GM23338 (cell line): ENCODE measurements at regions not wholly inside any gene's neighbourhood (a gene's known extent, or its start where the extent isn't known, plus 50 kb on each side); places are given as distances from the start of the nearest gene placed in this dataset.

Source experiments
- ATAC-seq: fragments of 200-7000 bp; cut with Tn5 transposase; 3 replicates; pipeline ENCODE4 v1.9.1; 2020
- DNase-seq: peaks from one replicate; pipeline ENCODE4 v3.0.0-alpha.2; 2015; ENCODE audit warnings: low spot score
- H2AFZ ChIP-seq: fragments of 200-600 bp; sonication (generic); 2 replicates; pipeline ENCODE4 v1.8.0; 2016; ENCODE audit warnings: antibody characterized with exemption, mild to moderate bottlenecking, moderate library complexity
- H3F3A ChIP-seq: fragments of 200-600 bp; sonication (generic); replicated peaks from 2 replicates; pipeline ENCODE4 v1.8.0; 2017; ENCODE audit warnings: antibody characterized with exemption, mixed run types, low read depth
- H3K27ac ChIP-seq: fragments of 200-600 bp; sonication (generic); 2 replicates; pipeline ENCODE4 v1.6.1; 2016; ENCODE audit warnings: low read depth
- H3K27me3 ChIP-seq: fragments of 200-600 bp; sonication (generic); 2 replicates; pipeline ENCODE4 v1.8.0; 2016; ENCODE audit warnings: mild to moderate bottlenecking, mixed run types, moderate library complexity; ENCODE audit not compliant: insufficient read depth
- H3K36me3 ChIP-seq: fragments of 200-600 bp; sonication (generic); 2 replicates; pipeline ENCODE4 v1.8.0; 2016; ENCODE audit warnings: mild to moderate bottlenecking; ENCODE audit not compliant: insufficient read depth
- H3K4me1 ChIP-seq: fragments of 200-600 bp; sonication (generic); 2 replicates; pipeline ENCODE4 v1.8.0; 2016; ENCODE audit warnings: mild to moderate bottlenecking, moderate library complexity; ENCODE audit not compliant: insufficient read depth
- H3K4me2 ChIP-seq: fragments of 200-600 bp; sonication (generic); 2 replicates; pipeline ENCODE4 v1.7.1; 2017; ENCODE audit warnings: mixed run types
- H3K4me3 ChIP-seq: fragments of 200-600 bp; sonication (generic); 2 replicates; pipeline ENCODE4 v1.6.1; 2016; ENCODE audit warnings: mixed run types
- H3K79me2 ChIP-seq: fragments of 200-600 bp; sonication (generic); replicated peaks from 2 replicates; pipeline ENCODE4 v1.8.0; 2017; ENCODE audit warnings: mild to moderate bottlenecking; ENCODE audit not compliant: insufficient read depth
- H3K9me2 ChIP-seq: fragments of 200-600 bp; sonication (generic); 2 replicates; pipeline ENCODE4 v1.8.0; 2017; ENCODE audit not compliant: insufficient read depth
- H4K20me1 ChIP-seq: fragments of 200-600 bp; sonication (generic); replicated peaks from 2 replicates; pipeline ENCODE4 v1.8.0; 2017; ENCODE audit warnings: mild to moderate bottlenecking; ENCODE audit not compliant: insufficient read depth
- H3K27ac Mint-ChIP-seq: 2 replicates; pipeline ENCODE4 v1.8.0; 2020; ENCODE audit warnings: inconsistent platforms, mild to moderate bottlenecking, moderate library complexity, mixed read lengths
- H3K27me3 Mint-ChIP-seq: 3 replicates; pipeline ENCODE4 v1.8.0; 2022; ENCODE audit warnings: low read depth, mild to moderate bottlenecking, moderate library complexity, mixed read lengths, inconsistent platforms; ENCODE audit not compliant: insufficient read depth, poor library complexity
- H3K36me3 Mint-ChIP-seq: 3 replicates; pipeline ENCODE4 v1.8.0; 2021; ENCODE audit warnings: low read depth, mild to moderate bottlenecking, inconsistent platforms, moderate library complexity, mixed read lengths
- H3K4me1 Mint-ChIP-seq: 3 replicates; pipeline ENCODE4 v1.8.0; 2020; ENCODE audit warnings: mild to moderate bottlenecking, inconsistent platforms, mixed read lengths
- H3K4me3 Mint-ChIP-seq: 3 replicates; pipeline ENCODE4 v1.8.0; 2021; ENCODE audit warnings: moderate library complexity, mild to moderate bottlenecking, inconsistent platforms, mixed read lengths
- H3K9me3 Mint-ChIP-seq: 3 replicates; pipeline ENCODE4 v1.8.0; 2020; ENCODE audit warnings: moderate library complexity, mild to moderate bottlenecking, inconsistent platforms, mixed read lengths
- EZH2 ChIP-seq: fragments of 200-600 bp; sonication (generic); IDR thresholded peaks from one replicate; pipeline ENCODE4 v1.8.0; 2017; ENCODE audit warnings: antibody characterized with exemption, mild to moderate bottlenecking, low read depth; ENCODE audit not compliant: unreplicated experiment
- EZH2phosphoT487 ChIP-seq: fragments of 200-600 bp; sonication (generic); IDR thresholded peaks from one replicate; pipeline ENCODE4 v1.8.1; 2018; ENCODE audit warnings: antibody characterized with exemption; ENCODE audit not compliant: unreplicated experiment
- JUNB ChIP-seq: IDR thresholded peaks from one replicate; pipeline ENCODE4 v1.6.1; 2016; ENCODE audit warnings: antibody characterized with exemption; ENCODE audit not compliant: unreplicated experiment
- NANOG ChIP-seq: IDR thresholded peaks from 2 replicates; pipeline ENCODE4 v1.6.1; 2016; ENCODE audit warnings: antibody characterized with exemption, borderline replicate concordance
- POLR2AphosphoS5 ChIP-seq: IDR thresholded peaks from 2 replicates; pipeline ENCODE4 v1.6.1; 2016; ENCODE audit warnings: antibody characterized with exemption, low read depth
- STAT1 ChIP-seq: IDR thresholded peaks from one replicate; pipeline ENCODE4 v1.6.1; 2016; ENCODE audit warnings: antibody characterized with exemption; ENCODE audit not compliant: unreplicated experiment
- ZNF331 ChIP-seq: fragments of 250-450 bp; sonication (Bioruptor Pico); IDR thresholded peaks from 2 replicates; pipeline ENCODE4 v1.5.0; 2020; ENCODE audit warnings: low read depth, mild to moderate bottlenecking, moderate library complexity
- TF ChIP-seq, protein P1 (sequence below), 2 experiments: fragments of 200-600 bp in 1 of 2; sonication (generic) in 1 of 2; conservative IDR thresholded peaks; 2 replicates each; pipeline versions ENCODE4 v1.5.1 to v1.6.1; 2016 to 2017; ENCODE audit warnings: antibody characterized with exemption in 2 of 2, low read depth in 2 of 2, mild to moderate bottlenecking in 2 of 2, moderate library complexity in 1 of 2
- TF ChIP-seq, protein P2 (sequence below): IDR thresholded peaks from 2 replicates; pipeline ENCODE4 v1.6.1; 2016; ENCODE audit warnings: antibody characterized with exemption
- TF ChIP-seq, protein P3 (sequence below): IDR thresholded peaks from one replicate; pipeline ENCODE4 v1.6.1; 2018; ENCODE audit warnings: antibody characterized with exemption; ENCODE audit not compliant: unreplicated experiment

- no peak overlapping the region for H3K4me2 ChIP-seq
- 0 out of 2 replicates have a peak, but pooled peaks cover 3% of the 10 kb centered on the region for H3K9me2 ChIP-seq
- Mint-ChIP-seq H3K4me3 (no peak overlapping the region), H3K9me3 (no peaks in the 10 kb centered on the region), H3K4me1 (peaks cover 7% of the 10 kb centered on the region; the same call in 2 of the 3 replicates), H3K27ac (no peak overlapping the region), H3K27me3 (peaks cover 7% of the 10 kb centered on the region), H3K36me3 (no peaks in the 10 kb centered on the region)
- H3F3A ChIP-seq: no peaks in the 10 kb centered on the region
- no peaks in the 10 kb centered on the region for H4K20me1 ChIP-seq
- H3K36me3 ChIP-seq: no peaks in the 10 kb centered on the region
- H3K79me2 ChIP-seq: no peaks in the 10 kb centered on the region
- no peak overlapping the region for H3K27ac ChIP-seq
- DNase-seq: no peak
- H3K4me3 ChIP-seq: no peak overlapping the region
- H3K27me3 ChIP-seq: no peaks in the 10 kb centered on the region
- H2AFZ ChIP-seq: no peak overlapping the region
- ATAC-seq: no peak
- TF ChIP-seq JUNB (no peak), STAT1 (no peak)
- TF ChIP-seq, protein P1, sequence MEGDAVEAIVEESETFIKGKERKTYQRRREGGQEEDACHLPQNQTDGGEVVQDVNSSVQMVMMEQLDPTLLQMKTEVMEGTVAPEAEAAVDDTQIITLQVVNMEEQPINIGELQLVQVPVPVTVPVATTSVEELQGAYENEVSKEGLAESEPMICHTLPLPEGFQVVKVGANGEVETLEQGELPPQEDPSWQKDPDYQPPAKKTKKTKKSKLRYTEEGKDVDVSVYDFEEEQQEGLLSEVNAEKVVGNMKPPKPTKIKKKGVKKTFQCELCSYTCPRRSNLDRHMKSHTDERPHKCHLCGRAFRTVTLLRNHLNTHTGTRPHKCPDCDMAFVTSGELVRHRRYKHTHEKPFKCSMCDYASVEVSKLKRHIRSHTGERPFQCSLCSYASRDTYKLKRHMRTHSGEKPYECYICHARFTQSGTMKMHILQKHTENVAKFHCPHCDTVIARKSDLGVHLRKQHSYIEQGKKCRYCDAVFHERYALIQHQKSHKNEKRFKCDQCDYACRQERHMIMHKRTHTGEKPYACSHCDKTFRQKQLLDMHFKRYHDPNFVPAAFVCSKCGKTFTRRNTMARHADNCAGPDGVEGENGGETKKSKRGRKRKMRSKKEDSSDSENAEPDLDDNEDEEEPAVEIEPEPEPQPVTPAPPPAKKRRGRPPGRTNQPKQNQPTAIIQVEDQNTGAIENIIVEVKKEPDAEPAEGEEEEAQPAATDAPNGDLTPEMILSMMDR (conservative IDR thresholded peaks at IDR 0.05; ENCODE audit: low read depth in 2 of 2): no peak
- peaks cover 10% of the 10 kb centered on the region for H3K4me1 ChIP-seq
Measured at GRCh38 chr16:66147291-66147690, 219.2 kb upstream of the CDH5 start.

GRCh38 chr16:66146798-66147197 lies 219.7 kb upstream of the CDH5 start:
- ATAC-seq (no peak), DNase-seq (no peak)
- Histone ChIP-seq H3K79me2 (no peaks in the 10 kb centered on the region), H3K9me2 (0 out of 2 replicates have a peak, but pooled peaks cover 3% of the 10 kb centered on the region), H3K27me3 (no peaks in the 10 kb centered on the region), H4K20me1 (no peaks in the 10 kb centered on the region), H3K4me1 (peaks cover 10% of the 10 kb centered on the region), H3K4me2 (no peak overlapping the region), H3F3A (no peaks in the 10 kb centered on the region), H3K36me3 (no peaks in the 10 kb centered on the region), H3K27ac (no peak overlapping the region), H3K4me3 (no peak overlapping the region), H2AFZ (no peak overlapping the region)
- peaks cover 7% of the 10 kb centered on the region; the same call in 2 of the 3 replicates for H3K4me1 Mint-ChIP-seq
- no peak overlapping the region for H3K4me3 Mint-ChIP-seq
- no peaks in the 10 kb centered on the region for H3K9me3 Mint-ChIP-seq
- H3K36me3 Mint-ChIP-seq: no peaks in the 10 kb centered on the region
- peaks cover 7% of the 10 kb centered on the region for H3K27me3 Mint-ChIP-seq
- H3K27ac Mint-ChIP-seq: no peak overlapping the region
- TF ChIP-seq EZH2phosphoT487: no peak
- no peak for TF ChIP-seq ZNF331 (CRISPR knock-in tag)
- TF ChIP-seq POLR2AphosphoS5: no peak
- TF ChIP-seq, protein P2, sequence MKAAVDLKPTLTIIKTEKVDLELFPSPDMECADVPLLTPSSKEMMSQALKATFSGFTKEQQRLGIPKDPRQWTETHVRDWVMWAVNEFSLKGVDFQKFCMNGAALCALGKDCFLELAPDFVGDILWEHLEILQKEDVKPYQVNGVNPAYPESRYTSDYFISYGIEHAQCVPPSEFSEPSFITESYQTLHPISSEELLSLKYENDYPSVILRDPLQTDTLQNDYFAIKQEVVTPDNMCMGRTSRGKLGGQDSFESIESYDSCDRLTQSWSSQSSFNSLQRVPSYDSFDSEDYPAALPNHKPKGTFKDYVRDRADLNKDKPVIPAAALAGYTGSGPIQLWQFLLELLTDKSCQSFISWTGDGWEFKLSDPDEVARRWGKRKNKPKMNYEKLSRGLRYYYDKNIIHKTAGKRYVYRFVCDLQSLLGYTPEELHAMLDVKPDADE: no peak
- no peak for TF ChIP-seq NANOG
- TF ChIP-seq, protein P1 (conservative IDR thresholded peaks at IDR 0.05; ENCODE audit: low read depth in 2 of 2): no peak
- TF ChIP-seq, protein P3, sequence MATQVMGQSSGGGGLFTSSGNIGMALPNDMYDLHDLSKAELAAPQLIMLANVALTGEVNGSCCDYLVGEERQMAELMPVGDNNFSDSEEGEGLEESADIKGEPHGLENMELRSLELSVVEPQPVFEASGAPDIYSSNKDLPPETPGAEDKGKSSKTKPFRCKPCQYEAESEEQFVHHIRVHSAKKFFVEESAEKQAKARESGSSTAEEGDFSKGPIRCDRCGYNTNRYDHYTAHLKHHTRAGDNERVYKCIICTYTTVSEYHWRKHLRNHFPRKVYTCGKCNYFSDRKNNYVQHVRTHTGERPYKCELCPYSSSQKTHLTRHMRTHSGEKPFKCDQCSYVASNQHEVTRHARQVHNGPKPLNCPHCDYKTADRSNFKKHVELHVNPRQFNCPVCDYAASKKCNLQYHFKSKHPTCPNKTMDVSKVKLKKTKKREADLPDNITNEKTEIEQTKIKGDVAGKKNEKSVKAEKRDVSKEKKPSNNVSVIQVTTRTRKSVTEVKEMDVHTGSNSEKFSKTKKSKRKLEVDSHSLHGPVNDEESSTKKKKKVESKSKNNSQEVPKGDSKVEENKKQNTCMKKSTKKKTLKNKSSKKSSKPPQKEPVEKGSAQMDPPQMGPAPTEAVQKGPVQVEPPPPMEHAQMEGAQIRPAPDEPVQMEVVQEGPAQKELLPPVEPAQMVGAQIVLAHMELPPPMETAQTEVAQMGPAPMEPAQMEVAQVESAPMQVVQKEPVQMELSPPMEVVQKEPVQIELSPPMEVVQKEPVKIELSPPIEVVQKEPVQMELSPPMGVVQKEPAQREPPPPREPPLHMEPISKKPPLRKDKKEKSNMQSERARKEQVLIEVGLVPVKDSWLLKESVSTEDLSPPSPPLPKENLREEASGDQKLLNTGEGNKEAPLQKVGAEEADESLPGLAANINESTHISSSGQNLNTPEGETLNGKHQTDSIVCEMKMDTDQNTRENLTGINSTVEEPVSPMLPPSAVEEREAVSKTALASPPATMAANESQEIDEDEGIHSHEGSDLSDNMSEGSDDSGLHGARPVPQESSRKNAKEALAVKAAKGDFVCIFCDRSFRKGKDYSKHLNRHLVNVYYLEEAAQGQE: no peak
- no peak for TF ChIP-seq JUNB
- no peak for TF ChIP-seq EZH2
